Stimulated activated CD8-positive, alpha-beta memory T cell treated with anti-CD3 and anti-CD28 coated beads, Interleukin-12 subunit alpha, Interleukin-12 subunit beta, amount 100 ng/mL, for 24 hours (primary cell): ENCODE measurements at regions not wholly inside any gene's neighbourhood (a gene's known extent, or its start where the extent isn't known, plus 50 kb on each side); places are given as distances from the start of the nearest gene placed in this dataset.

Experiments
- DNase-seq: peaks from one replicate; pipeline ENCODE4 v3.0.0-alpha.2; 2020; ENCODE audit errors: extremely low read depth

DNA sequence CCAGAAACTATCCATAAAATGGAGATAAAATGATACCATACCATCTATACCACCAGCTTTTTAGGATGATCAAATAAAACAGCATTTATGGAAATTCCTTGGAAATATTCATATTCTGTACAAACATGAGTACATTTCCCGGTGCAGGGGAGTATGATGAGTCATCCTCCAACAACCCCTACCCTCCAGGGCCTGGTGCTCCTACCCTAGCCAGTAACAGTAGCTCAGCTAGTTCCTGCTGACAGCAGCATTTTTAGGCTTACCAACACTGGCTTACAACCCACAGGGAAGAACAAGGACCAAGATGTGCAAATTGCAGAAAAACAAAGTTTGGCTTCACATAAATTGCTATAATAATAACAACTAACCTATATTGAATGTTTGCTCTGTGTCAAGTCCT is 406.2 kb upstream of the CADM1 start:
- DNase-seq: no peak

- DNase-seq: no peak
These were observed 402.0 kb upstream of the CADM1 start for GRCh38 chr11:115906171-115906570.

- no peak for DNase-seq
These were observed 401.3 kb upstream of the CADM1 start for GRCh38 chr11:115905341-115906000.

DNA sequence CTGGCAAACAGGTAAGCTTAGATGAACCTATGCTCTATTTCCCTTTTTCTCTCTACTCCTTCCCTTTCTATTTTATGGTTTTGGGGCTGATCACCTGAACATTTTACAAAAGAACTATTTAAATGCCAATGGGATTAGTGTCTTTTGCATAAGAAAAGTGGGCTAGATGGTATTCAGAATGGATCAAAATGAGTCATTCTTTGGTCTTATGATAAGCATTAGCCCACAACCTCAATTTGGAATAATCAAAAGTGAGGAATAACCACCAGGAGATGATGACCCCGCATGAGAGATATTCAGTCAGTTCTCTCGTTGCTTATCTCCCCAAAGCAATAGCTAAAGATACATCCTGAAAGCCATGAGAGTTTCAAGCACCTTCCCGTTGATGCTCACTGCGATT is 399.0 kb upstream of the CADM1 start:
- no peak for DNase-seq

- DNase-seq: no peak
These were observed 396.9 kb upstream of the CADM1 start for GRCh38 chr11:115901069-115901468.

GRCh38 chr11:115900111-115900510 is 395.9 kb upstream of the CADM1 start:
- DNase-seq: no peak

DNA sequence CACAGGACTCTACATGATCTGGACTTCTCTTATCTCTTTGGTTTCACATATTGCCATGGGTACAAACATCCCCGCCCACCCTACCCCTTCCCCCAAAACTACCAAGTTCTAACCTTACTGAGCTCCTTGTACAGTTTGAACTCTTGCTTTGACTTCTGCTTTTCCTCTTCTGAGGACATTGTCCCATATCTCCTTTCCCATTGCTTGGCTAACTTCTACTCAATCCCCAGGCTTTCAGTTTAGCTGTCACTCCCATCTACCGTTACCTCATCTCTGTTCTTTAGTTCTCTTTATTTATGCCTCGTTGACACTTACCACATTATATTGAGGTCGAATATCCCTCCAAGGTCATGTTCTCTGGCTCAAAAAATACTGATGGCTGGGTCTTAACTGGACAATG is 393.5 kb upstream of the CADM1 start:
- no peak for DNase-seq

DNA sequence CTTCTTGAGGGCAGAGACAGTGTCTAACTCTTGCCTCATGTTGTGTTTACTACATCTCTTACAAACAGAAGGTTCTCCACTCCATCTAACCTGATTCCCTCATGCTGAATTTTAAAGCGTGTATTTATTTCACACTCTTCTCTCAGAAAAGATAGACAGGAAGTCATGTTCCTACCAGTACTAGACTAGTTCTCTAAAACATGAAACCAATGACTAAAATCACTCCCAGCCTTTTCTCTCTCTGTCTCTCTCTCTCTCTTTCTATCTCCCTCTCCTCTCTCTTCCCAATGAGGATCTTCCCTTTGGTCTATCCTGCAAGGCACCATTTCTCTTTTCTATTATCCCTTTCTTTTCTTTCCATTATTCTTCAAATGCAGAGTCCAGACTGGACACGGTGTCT is 391.9 kb upstream of the CADM1 start:
- no peak for DNase-seq

DNA sequence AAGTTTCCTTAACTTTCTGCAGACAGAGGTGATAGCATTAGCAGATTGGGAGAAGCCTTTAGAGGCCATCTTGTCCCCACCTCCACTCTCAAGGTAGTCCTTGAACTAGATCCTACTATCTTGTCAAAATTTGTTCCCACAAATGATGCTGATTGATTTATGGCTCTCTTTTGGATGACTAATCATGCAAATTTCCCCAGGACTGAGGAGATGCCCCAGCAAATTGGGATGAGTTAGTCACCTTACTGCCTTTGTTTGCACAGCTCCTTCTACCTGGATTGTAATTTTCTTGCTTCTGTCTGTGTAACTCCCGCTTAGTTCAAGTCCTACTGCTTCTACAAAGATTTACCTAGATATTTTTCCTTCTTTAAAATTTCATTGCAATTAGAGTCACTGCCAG is 391.4 kb upstream of the CADM1 start:
- DNase-seq: no peak

- no peak for DNase-seq
These were observed 390.0 kb upstream of the CADM1 start for GRCh38 chr11:115894176-115894575.

- DNase-seq: no peak
These were observed 389.4 kb upstream of the CADM1 start for GRCh38 chr11:115893461-115894099.

DNA sequence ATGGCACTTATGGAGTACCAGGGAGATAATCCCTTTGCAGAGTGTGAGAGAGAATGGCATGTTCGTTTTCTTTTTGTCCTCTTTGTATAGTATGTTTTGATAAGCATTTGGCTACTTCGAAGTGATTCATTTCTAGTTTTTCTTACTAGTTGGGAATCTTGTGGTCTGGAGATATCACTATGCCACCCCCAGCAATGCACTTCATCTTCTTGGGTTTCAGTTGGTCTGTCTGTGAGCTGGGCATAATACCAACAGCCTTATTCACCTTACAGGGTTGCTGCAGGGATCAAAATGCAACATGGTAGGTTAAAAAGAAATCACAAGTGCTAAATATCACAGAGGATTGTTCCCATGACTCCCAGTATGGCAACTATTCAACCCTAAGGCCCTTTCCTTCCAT is 387.8 kb upstream of the CADM1 start:
- no peak for DNase-seq

GRCh38 chr11:115891581-115891980 is 387.4 kb upstream of the CADM1 start:
- DNase-seq: no peak

GRCh38 chr11:115890500-115890899 is 386.3 kb upstream of the CADM1 start:
- DNase-seq: no peak

- no peak for DNase-seq
These were observed 385.5 kb upstream of the CADM1 start for GRCh38 chr11:115889712-115890111.

DNA sequence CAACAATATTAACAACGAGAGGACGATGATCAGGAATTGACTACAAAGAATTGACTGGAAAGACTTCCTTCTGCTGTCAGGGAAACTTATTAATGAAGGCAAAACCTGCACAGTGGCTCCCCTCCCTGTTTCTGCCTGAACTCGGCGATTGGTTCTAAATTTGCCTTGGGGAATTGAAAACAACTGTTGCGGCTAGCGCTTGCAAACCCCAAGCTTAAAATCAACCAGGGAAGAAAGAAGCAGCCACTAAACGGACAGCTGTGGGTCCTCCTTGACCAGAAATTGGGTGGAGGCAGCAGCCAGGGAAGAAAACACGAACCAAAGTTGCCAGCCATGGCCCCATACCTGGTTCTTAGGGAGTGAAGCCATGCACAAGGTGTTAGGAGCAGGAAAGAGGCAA is 383.5 kb upstream of the CADM1 start:
- DNase-seq: no peak

DNA sequence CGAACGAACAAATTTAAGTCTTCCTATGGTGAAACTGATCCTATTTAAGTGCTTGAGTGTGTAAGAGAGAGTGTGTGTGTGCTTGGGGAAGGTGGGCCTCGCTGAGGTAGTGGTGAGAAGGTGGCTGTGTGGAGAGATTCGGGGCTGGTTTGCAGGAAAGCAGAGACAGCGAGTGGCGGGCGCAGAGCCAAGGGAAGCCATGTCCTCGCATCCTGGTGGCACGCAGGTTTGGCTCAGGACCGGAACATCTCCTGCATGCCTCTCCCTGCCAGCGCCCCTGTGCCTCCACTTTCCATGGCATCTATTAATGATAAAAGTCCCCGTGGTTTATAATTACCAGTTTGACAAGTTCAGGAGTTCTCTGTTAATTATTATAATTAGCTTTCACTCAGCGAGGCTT is 383.1 kb upstream of the CADM1 start:
- no peak for DNase-seq

- DNase-seq: no peak
These were observed 382.2 kb upstream of the CADM1 start for GRCh38 chr11:115886422-115886733.

DNA sequence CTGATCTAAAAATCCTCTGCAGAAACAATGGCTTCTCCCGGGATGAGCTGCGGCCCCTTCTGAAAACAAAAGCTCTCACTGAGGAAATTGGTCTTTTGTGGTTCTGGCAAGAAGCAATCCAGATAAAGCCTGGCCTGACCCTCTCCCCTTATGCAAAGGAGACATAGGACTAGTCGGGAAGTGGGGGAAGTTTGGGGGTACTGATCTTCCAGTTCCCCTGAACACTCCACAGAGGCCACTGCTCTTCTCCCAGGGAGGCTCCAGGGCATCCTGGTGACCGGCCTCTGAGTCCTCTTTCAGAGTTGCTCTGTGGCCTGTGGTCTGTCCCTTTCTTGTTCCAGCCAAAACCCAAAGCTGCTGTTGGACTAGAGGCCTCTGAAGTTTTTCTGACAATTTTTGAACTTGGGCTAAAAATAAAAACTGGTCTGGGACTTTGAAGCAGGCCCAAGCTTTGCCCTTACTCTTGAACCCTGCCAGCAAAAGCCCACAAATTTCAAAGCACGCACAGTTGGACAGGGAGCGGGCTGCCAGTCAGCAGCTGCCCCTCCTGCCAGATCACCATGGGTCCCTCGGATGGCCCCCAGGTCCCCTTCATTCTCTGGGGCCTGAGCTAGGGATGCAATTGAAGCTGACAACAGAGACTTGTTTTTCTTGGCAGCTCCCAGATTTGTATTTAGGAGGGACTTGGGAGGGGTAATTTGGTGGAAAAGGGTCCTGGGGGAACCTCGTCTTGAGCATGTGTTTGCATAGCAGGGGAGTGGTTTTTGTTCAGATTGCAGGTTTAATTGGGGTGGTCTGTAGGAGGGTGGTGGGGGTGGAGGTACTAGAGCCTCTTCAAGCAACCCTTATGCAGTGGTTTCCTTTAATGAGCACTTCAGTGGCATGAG is 381.6 kb upstream of the CADM1 start:
- no peak for DNase-seq

GRCh38 chr11:115884800-115885534 is 380.8 kb upstream of the CADM1 start:
- no peak for DNase-seq

- DNase-seq: no peak
These were observed 370.6 kb upstream of the CADM1 start for GRCh38 chr11:115874843-115875242.

- no peak for DNase-seq
These were observed 369.6 kb upstream of the CADM1 start for GRCh38 chr11:115873813-115874212.
